ENCODE measurements at regions not wholly inside any gene's neighbourhood (a gene's known extent, or its start where the extent isn't known, plus 50 kb on each side); places are given as distances from the start of the nearest gene placed in this dataset.

DNA sequence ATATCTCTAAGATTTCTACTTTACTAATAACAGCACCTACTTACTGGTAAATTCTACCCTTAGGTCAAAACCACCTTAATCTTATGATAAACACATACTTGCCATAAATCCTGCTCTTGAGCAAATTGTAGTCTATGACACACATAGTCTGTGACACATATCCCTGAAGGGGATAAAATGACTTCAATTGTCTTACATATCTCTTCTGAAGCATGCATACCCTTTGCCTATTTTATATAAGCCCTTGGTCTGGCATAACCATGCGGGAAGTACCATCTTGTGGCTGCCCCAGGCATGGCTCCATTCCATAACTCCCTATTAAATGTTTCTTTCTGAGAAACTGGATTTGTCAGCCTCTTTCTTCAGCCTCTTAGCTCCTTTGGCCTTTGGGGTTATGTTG is 248.9 kb downstream of the SLC7A11 start:
- DNase-seq = no peak

DNA sequence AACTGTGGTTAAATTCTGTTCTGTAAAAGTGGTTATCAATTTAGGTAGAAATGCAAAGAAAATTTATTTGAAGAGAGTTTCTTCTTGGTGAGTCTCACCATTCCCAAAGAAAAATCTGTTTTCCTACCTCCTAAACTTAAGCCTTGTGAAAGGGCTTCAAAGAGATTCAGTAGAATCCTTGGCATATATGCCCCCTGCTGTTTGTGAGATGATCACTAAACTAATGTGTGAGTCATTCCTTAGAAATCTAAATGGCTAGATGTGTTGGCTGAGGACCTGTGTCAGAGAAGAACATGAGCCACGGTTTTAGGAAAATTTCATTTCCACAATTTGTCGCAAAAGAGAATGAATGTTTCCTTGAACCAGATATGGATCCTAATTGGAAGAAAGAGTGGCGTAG is 260.9 kb downstream of the SLC7A11 start:
- FAIRE-seq = no peak

More for the DNA sequence above, 248.9 kb downstream of the SLC7A11 start:
- Histone ChIP-seq H3K9me3 (ENCODE audit: control insufficient read depth in 2 of 3, insufficient read depth in 1 of 3, low read length in 3 of 3) (no peaks in the 10 kb centered on the region), H3K27ac (ENCODE audit: low read depth in 2 of 2, low read length in 2 of 2) (no peak overlapping the region), H3K27me3 (ENCODE audit: control insufficient read depth, insufficient read depth, low read length) (no peaks in the 10 kb centered on the region), H3K4me1 (ENCODE audit: control insufficient read depth in 2 of 3, insufficient read depth in 2 of 3, low read depth in 1 of 3, low read length in 3 of 3) (no peaks in the 10 kb centered on the region), H3K9ac (ENCODE audit: low read length in 3 of 3) (no peak overlapping the region), H3K36me3 (ENCODE audit: control insufficient read depth in 2 of 3, insufficient read depth in 3 of 3, low read length in 3 of 3) (no peaks in the 10 kb centered on the region), H3K4me3 (ENCODE audit: low read length in 3 of 3) (no peak overlapping the region)
- TF ChIP-seq, protein P1, sequence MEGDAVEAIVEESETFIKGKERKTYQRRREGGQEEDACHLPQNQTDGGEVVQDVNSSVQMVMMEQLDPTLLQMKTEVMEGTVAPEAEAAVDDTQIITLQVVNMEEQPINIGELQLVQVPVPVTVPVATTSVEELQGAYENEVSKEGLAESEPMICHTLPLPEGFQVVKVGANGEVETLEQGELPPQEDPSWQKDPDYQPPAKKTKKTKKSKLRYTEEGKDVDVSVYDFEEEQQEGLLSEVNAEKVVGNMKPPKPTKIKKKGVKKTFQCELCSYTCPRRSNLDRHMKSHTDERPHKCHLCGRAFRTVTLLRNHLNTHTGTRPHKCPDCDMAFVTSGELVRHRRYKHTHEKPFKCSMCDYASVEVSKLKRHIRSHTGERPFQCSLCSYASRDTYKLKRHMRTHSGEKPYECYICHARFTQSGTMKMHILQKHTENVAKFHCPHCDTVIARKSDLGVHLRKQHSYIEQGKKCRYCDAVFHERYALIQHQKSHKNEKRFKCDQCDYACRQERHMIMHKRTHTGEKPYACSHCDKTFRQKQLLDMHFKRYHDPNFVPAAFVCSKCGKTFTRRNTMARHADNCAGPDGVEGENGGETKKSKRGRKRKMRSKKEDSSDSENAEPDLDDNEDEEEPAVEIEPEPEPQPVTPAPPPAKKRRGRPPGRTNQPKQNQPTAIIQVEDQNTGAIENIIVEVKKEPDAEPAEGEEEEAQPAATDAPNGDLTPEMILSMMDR (IDR thresholded peaks at IDR 0.05; ENCODE audit: borderline replicate concordance, extremely low read depth, insufficient read depth) = no peak
- no peak for FAIRE-seq
- intact Hi-C loops (cut with DNase I) = no loop called here

DNA sequence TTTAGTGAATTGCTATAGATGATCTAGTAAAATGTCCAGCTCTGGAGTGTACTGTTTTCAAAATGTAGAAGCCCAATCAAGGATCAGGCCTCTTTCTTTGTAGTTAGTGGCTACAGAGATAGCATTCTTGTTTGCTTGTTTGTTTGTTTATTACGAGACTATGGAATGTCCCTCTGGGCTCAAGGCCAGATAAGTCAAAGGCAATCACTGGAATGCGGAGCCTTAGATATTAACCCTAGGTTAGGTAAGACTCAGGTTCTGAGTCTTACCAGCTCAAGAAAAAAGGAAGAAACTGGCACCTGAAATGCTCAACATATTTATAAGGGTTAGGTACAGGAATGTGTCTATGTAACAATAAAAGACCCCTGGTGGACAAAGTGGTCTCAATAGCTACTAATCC is 261.5 kb downstream of the SLC7A11 start:
- TF ChIP-seq, protein P1 (IDR thresholded peaks at IDR 0.05; ENCODE audit: borderline replicate concordance, extremely low read depth, insufficient read depth) = no peak
- FAIRE-seq (no peak), DNase-seq (no peak)
- H3K4me3 ChIP-seq (ENCODE audit: low read length in 3 of 3) = no peak overlapping the region
- intact Hi-C loops (cut with DNase I) = no loop called here
- H3K27ac ChIP-seq (ENCODE audit: low read depth in 2 of 2, low read length in 2 of 2) = no peak overlapping the region
- H3K9me3 ChIP-seq (ENCODE audit: control insufficient read depth in 2 of 3, insufficient read depth in 1 of 3, low read length in 3 of 3) = no peaks in the 10 kb centered on the region
- no peak overlapping the region for H3K9ac ChIP-seq (ENCODE audit: low read length in 3 of 3)
- H3K27me3 ChIP-seq (ENCODE audit: control insufficient read depth, insufficient read depth, low read length) = no peaks in the 10 kb centered on the region
- H3K36me3 ChIP-seq (ENCODE audit: control insufficient read depth in 2 of 3, insufficient read depth in 3 of 3, low read length in 3 of 3) = no peaks in the 10 kb centered on the region
- H3K4me1 ChIP-seq (ENCODE audit: control insufficient read depth in 2 of 3, insufficient read depth in 2 of 3, low read depth in 1 of 3, low read length in 3 of 3) = no peaks in the 10 kb centered on the region

More for the DNA sequence above, 260.9 kb downstream of the SLC7A11 start:
- intact Hi-C loops (cut with DNase I) = no loop called here
- Histone ChIP-seq H3K36me3 (ENCODE audit: control insufficient read depth in 2 of 3, insufficient read depth in 3 of 3, low read length in 3 of 3) (no peaks in the 10 kb centered on the region), H3K4me3 (ENCODE audit: low read length in 3 of 3) (no peak overlapping the region), H3K4me1 (ENCODE audit: control insufficient read depth in 2 of 3, insufficient read depth in 2 of 3, low read depth in 1 of 3, low read length in 3 of 3) (no peaks in the 10 kb centered on the region), H3K9me3 (ENCODE audit: control insufficient read depth in 2 of 3, insufficient read depth in 1 of 3, low read length in 3 of 3) (no peaks in the 10 kb centered on the region), H3K27ac (ENCODE audit: low read depth in 2 of 2, low read length in 2 of 2) (no peak overlapping the region), H3K9ac (ENCODE audit: low read length in 3 of 3) (no peak overlapping the region), H3K27me3 (ENCODE audit: control insufficient read depth, insufficient read depth, low read length) (no peaks in the 10 kb centered on the region)
- DNase-seq = no peak
- TF ChIP-seq, protein P1 (IDR thresholded peaks at IDR 0.05; ENCODE audit: borderline replicate concordance, extremely low read depth, insufficient read depth) = no peak

DNA sequence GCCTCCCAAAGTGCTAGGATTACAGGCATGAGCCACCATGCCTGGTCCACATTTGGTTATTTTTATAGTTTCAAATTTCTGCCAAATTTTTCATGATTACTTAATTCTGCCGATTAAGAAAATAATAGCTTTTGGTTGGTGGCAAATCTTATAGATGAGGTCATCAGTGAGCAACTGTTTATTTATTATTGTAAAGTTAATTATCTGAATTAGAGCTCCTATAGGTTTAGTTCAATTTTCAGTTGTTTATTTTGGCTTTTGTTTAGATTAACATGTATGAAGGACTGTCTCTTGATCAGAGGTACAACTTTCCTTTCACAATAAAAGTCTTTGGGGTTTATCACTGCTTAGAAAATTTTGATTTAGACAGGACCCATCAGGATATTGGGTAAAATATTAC is 262.2 kb downstream of the SLC7A11 start:
- Histone ChIP-seq H3K27me3 (ENCODE audit: control insufficient read depth, insufficient read depth, low read length) (no peaks in the 10 kb centered on the region), H3K4me1 (ENCODE audit: control insufficient read depth in 2 of 3, insufficient read depth in 2 of 3, low read depth in 1 of 3, low read length in 3 of 3) (no peaks in the 10 kb centered on the region), H3K27ac (ENCODE audit: low read depth in 2 of 2, low read length in 2 of 2) (no peak overlapping the region), H3K9me3 (ENCODE audit: control insufficient read depth in 2 of 3, insufficient read depth in 1 of 3, low read length in 3 of 3) (no peaks in the 10 kb centered on the region), H3K36me3 (ENCODE audit: control insufficient read depth in 2 of 3, insufficient read depth in 3 of 3, low read length in 3 of 3) (no peaks in the 10 kb centered on the region), H3K4me3 (ENCODE audit: low read length in 3 of 3) (no peak overlapping the region), H3K9ac (ENCODE audit: low read length in 3 of 3) (no peak overlapping the region)
- FAIRE-seq = no peak
- no peak for DNase-seq
- TF ChIP-seq, protein P1 (IDR thresholded peaks at IDR 0.05; ENCODE audit: borderline replicate concordance, extremely low read depth, insufficient read depth) = no peak
- intact Hi-C loops (cut with DNase I) = no loop called here

Data from kidney (tissue), 13 donors.